Heart right ventricle (tissue), 16 donors: ENCODE measurements at regions not wholly inside any gene's neighbourhood (a gene's known extent, or its start where the extent isn't known, plus 50 kb on each side); places are given as distances from the start of the nearest gene placed in this dataset.

ENCODE experiments used
- ATAC-seq, 8 donors: fragments of 200-7000 bp; cut with Tn5 transposase; one replicate each; pipeline ENCODE4 v1.9.1; 2020; ENCODE audit warnings: mild to moderate bottlenecking in 8 of 8, moderate library complexity in 8 of 8, moderate number of reproducible peaks in 1 of 8
- DNase-seq, 2 donors: peaks; one replicate each; pipeline ENCODE4 v3.0.0-alpha.2; 2020
- H3K27ac ChIP-seq, 10 donors: fragments of 200-600 bp; sonication (generic) in 2 of 10; one replicate each; pipeline versions ENCODE4 v1.5.0 to v1.8.0; 2020 to 2022; ENCODE audit warnings: mild to moderate bottlenecking in 3 of 10
- H3K27me3 ChIP-seq, 7 donors: fragments of 200-600 bp; one replicate each; pipeline ENCODE4 v1.8.0; 2021 to 2022; ENCODE audit warnings: mild to moderate bottlenecking in 2 of 7
- H3K36me3 ChIP-seq, 9 donors: fragments of 200-600 bp; sonication (generic) in 1 of 9; one replicate each; pipeline versions ENCODE4 v1.5.0 to v1.8.0; 2020 to 2022; ENCODE audit warnings: mild to moderate bottlenecking in 2 of 9
- H3K4me1 ChIP-seq, 9 donors: fragments of 200-600 bp; sonication (generic) in 1 of 9; one replicate each; pipeline versions ENCODE4 v1.5.0 to v1.8.0; 2020 to 2022; ENCODE audit warnings: mild to moderate bottlenecking in 4 of 9
- H3K4me3 ChIP-seq, 10 donors: fragments of 200-600 bp; sonication (generic) in 2 of 10; one replicate each; pipeline versions ENCODE4 v1.5.0 to v1.8.0; 2020 to 2022; ENCODE audit warnings: mild to moderate bottlenecking in 7 of 10, moderate library complexity in 2 of 10
- H3K9me3 ChIP-seq, 11 donors: fragments of 200-600 bp in 10 of 11; sonication (generic) in 2 of 11; one replicate each; pipeline versions ENCODE4 v1.5.0 to v1.8.0; 2013 to 2022; ENCODE audit warnings: mild to moderate bottlenecking in 2 of 11, control low read depth in 1 of 11, moderate library complexity in 1 of 11
- CTCF ChIP-seq, 9 donors: fragments of 200-600 bp; sonication (generic) in 2 of 9; IDR thresholded peaks; one replicate each; pipeline versions ENCODE4 v1.5.0 to v1.8.0; 2021 to 2022; ENCODE audit warnings: antibody characterized with exemption in 9 of 9, mild to moderate bottlenecking in 5 of 9, moderate library complexity in 1 of 9
- WGBS, 2 donors: extraction: QIAGEN DNeasy Blood & Tissue Kit; methylation state at CpG; one replicate each; pipeline ENCODE4 v1.1.7; 2013; ENCODE audit warnings: inconsistent platforms in 1 of 2; 5-methylcytosine and 5-hydroxymethylcytosine counted together
- intact Hi-C, 10 donors: fragments of 100-400 bp; cut with DNase I; formaldehyde crosslinking; loops; one replicate each; pipeline versions ENCODE4 v1.11.1 to v1.14.2; 2022
- donor health status: Arrhythmogenic right ventricular cardiomyopathy.
- donor health status: ischemic (EF 13 %, LVEDD 7.1; RV severe dilation, severe dysfunction).
- donor health status: healthy with polysubstance abuse.
- donor health status: DM: no; HTN: yes; CAD: no.
- donor health status: DM: no; HTN: no; CAD: no.
- donor health status: ischemic (EF 25% LVEDD 6.9; RV normal size, moderate dysfunction).
- donor health status: ischemic (EF 25% LVEDD 5.7; RV mildly dilated, moderate dysfunction).
- donor health status: healthy.
- donor health status: DM: yes; HTN: yes; CAD: no.
- donor health status: Ischemic cardiomyopathy.
- donor health status: ischemic (EF 35%, LVEDD 5.7; RV mildly dilated, moderate dysfunction).
- donor health status: nonischemic (EF 11% LVEDD 7.7; RV severe dilation, severe dysfunction).
- donor health status: DM: yes; HTN: yes; CAD: no.
- donor health status: PGD.
- donor health status: ischemic (EF 29% LVEDD 5.4; RV normal size, mild dysfunction).
- donor health status: nonischemic (EF 23%, LVEDD 6.1; RV moderate dilation, normal function).

GRCh38 chr15:85889956-85890619 lies 95.4 kb upstream of the KLHL25 start:
- no peak for ATAC-seq
- peaks cover 0 to 44% (median 18%) of the 10 kb centered on the region in 7 donors for H3K27me3 ChIP-seq
- TF ChIP-seq CTCF (IDR thresholded peaks at IDR 0.05), result no peak
- no peak for DNase-seq
- no peak overlapping the region for H3K4me3 ChIP-seq
- no peak overlapping the region for H3K27ac ChIP-seq
- intact Hi-C loops, result no loop called here
- WGBS, 2 donors, result 71 to 78% methylated on average over 12 of the region's 12 CpGs
- H3K36me3 ChIP-seq, result no peaks in the 10 kb centered on the region
- no peaks in the 10 kb centered on the region for H3K4me1 ChIP-seq
- H3K9me3 ChIP-seq, result no peaks in the 10 kb centered on the region

GRCh38 chr15:85890620-85890980 lies 95.9 kb upstream of the KLHL25 start:
- intact Hi-C loops, result no loop called here
- H3K4me1 ChIP-seq, result no peaks in the 10 kb centered on the region
- no peak for DNase-seq
- H3K4me3 ChIP-seq, result no peak overlapping the region
- TF ChIP-seq CTCF (IDR thresholded peaks at IDR 0.05), result no peak
- WGBS, 2 donors, result 74 to 75% methylated on average over 2 of the region's 2 CpGs
- H3K9me3 ChIP-seq, result no peaks in the 10 kb centered on the region
- no peaks in the 10 kb centered on the region for H3K36me3 ChIP-seq
- no peak for ATAC-seq
- H3K27me3 ChIP-seq, result peaks cover 0 to 46% (median 24%) of the 10 kb centered on the region in 7 donors
- no peak overlapping the region for H3K27ac ChIP-seq

GRCh38 chr15:85891470-85891869 lies 96.7 kb upstream of the KLHL25 start:
- no peak overlapping the region for H3K27ac ChIP-seq
- DNase-seq (no peak), ATAC-seq (no peak)
- no peak overlapping the region for H3K4me3 ChIP-seq
- intact Hi-C loops, result no loop called here
- H3K9me3 ChIP-seq, result no peaks in the 10 kb centered on the region
- no peaks in the 10 kb centered on the region for H3K36me3 ChIP-seq
- WGBS, 2 donors, result 62 to 71% methylated on average over 1 of the region's 1 CpG
- H3K27me3 ChIP-seq, result peaks cover 0 to 51% (median 29%) of the 10 kb centered on the region in 7 donors
- TF ChIP-seq CTCF (IDR thresholded peaks at IDR 0.05), result no peak
- no peaks in the 10 kb centered on the region for H3K4me1 ChIP-seq

- no peak for TF ChIP-seq CTCF (IDR thresholded peaks at IDR 0.05)
- no peaks in the 10 kb centered on the region for H3K36me3 ChIP-seq
- DNase-seq (no peak), ATAC-seq (no peak)
- WGBS, 2 donors, result 49 to 60% methylated on average over 3 of the region's 3 CpGs
- no peaks in the 10 kb centered on the region for H3K4me1 ChIP-seq
- H3K4me3 ChIP-seq, result no peak overlapping the region
- H3K9me3 ChIP-seq, result no peaks in the 10 kb centered on the region
- H3K27ac ChIP-seq, result no peak overlapping the region
- peaks cover 0 to 53% (median 33%) of the 10 kb centered on the region in 7 donors for H3K27me3 ChIP-seq
- intact Hi-C loops, result no loop called here
Observed at GRCh38 chr15:85892232-85892631, 97.5 kb upstream of the KLHL25 start.
